ENCODE measurements at regions not wholly inside any gene's neighbourhood (a gene's known extent, or its start where the extent isn't known, plus 50 kb on each side); places are given as distances from the start of the nearest gene placed in this dataset.

- TF ChIP-seq MAX (IDR thresholded peaks at IDR 0.05; ENCODE audit: low read depth), result no peak
- no peak for TF ChIP-seq CTCF (IDR thresholded peaks at IDR 0.05)
- no peak for TF ChIP-seq NFIC (IDR thresholded peaks at IDR 0.05; ENCODE audit: borderline replicate concordance)
- no peak for TF ChIP-seq USF2 (IDR thresholded peaks at IDR 0.05; ENCODE audit: borderline replicate concordance, low read depth, low read length)
- no peak for TF ChIP-seq YY1 (IDR thresholded peaks at IDR 0.05; ENCODE audit: low read depth)
- TF ChIP-seq RAD21 (IDR thresholded peaks at IDR 0.05; ENCODE audit: low read length), result no peak
- TF ChIP-seq EP300 (IDR thresholded peaks at IDR 0.05; ENCODE audit: borderline replicate concordance in 1 of 2, low read depth in 1 of 2, low read length in 1 of 2), result no peak
- no peak for TF ChIP-seq JUND (IDR thresholded peaks at IDR 0.05)
- TF ChIP-seq PBX3 (IDR thresholded peaks at IDR 0.05), result no peak
- TF ChIP-seq REST (IDR thresholded peaks at IDR 0.05; ENCODE audit: low read depth, low read length), result no peak
- TF ChIP-seq EZH2phosphoT487 (IDR thresholded peaks at IDR 0.05; ENCODE audit: borderline replicate concordance, low read depth), result no peak
- no peak for TF ChIP-seq POLR2AphosphoS5 (IDR thresholded peaks at IDR 0.05; ENCODE audit: low read depth, low read length)
- no peak for TF ChIP-seq MXI1 (IDR thresholded peaks at IDR 0.05; ENCODE audit: low read depth, low read length)
These were observed 214.5 kb downstream of the CAAP1 start for GRCh38 chr9:26677965-26678706.

All from SK-N-SH (cell line).